Activated CD8-positive, alpha-beta memory T cell treated with anti-CD3 and anti-CD28 coated beads, Interleukin-2, amount 50 U/mL, for 48 hours (primary cell): ENCODE measurements at regions not wholly inside any gene's neighbourhood (a gene's known extent, or its start where the extent isn't known, plus 50 kb on each side); places are given as distances from the start of the nearest gene placed in this dataset.
"Not testable (repeated sequence)": the region's sequence is repeated elsewhere in the genome, so short reads cannot be mapped to it uniquely, and the experiment has no call there.

Experiments
- DNase-seq: peaks from one replicate; pipeline ENCODE4 v3.0.0-alpha.2; 2020

- DNase-seq = no peak
These were observed 556.1 kb downstream of the RWDD3 start for GRCh38 chr1:95790136-95790535.

DNA sequence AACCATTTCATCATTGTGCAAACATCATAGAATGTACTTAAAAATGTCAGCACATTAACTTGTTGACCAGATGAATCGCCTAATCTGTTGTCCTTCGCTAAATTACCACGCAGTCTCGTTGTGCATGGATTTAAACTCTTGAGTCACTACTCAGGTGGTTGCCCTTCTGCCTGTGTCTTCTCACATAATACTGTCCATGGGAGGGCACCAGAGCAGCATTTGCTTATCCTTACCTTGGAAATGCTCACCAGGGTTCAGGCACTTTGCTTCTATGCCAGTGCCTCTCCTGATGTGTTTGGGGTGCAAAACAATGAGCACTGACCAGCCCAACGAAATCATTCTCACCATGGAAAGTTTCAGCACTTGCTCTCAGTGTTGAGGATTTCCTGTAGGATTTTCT is 559.9 kb downstream of the RWDD3 start:
- DNase-seq = no peak

DNA sequence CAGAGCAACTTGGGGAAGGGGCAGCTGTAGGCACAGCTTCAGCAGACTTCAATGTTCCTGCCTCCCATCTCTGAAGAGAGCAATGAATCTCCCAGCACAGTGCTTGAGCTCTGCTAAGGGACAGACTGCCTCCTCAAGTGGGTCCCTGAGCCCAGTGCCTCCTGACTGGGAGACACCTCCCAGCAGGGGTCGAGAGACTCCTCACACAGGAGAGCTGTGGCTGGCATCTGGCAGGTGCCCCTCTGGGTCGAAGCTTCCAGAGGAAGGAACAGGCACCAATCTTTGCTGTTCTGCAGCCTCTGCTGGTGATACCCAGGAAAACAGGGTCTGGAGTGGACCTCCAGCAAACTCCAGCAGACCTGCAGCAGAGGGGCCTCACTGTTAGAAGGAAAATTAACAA is 563.8 kb downstream of the RWDD3 start:
- not testable (repeated sequence) for DNase-seq

- DNase-seq = no peak
These were observed 572.2 kb downstream of the RWDD3 start for GRCh38 chr1:95806171-95806570.

DNA sequence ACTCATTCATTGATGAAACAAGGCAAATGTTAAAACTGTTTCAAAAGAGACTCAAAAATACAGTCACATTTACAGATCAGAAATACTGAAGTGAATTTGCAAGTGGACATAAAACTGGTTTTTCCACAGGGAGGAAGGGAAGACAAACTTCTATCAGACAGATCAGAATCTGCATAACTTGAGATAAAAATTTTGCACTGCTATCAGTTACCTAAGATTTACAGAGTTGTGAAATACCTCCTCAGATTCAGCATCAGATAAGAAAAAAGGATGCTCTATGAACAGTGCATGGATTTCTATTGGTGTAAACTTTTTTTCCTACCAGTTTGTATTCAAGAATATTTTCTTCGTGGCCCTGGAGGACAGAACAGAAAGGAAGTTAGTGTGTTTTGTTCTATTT is 575.4 kb downstream of the RWDD3 start:
- no peak for DNase-seq

DNA sequence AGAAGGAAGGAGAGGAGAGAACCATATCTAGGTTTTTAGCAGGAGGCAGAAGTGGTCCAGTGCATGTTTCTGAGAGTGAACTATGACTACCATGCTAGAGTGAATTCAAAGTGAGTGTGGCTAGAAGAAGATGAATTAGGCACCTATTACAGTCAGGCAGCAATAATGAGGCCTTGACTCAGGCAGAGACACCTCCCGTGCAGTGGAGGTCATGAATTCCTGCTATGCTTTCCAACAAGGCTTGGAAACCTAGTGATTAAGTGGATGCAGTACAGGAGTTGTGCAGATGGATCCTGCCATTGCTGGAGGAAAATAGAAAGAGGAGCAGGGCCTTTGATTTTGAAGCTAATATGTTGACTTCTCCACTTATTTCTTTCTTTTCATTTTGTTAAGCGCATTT is 581.5 kb downstream of the RWDD3 start:
- no peak for DNase-seq

DNA sequence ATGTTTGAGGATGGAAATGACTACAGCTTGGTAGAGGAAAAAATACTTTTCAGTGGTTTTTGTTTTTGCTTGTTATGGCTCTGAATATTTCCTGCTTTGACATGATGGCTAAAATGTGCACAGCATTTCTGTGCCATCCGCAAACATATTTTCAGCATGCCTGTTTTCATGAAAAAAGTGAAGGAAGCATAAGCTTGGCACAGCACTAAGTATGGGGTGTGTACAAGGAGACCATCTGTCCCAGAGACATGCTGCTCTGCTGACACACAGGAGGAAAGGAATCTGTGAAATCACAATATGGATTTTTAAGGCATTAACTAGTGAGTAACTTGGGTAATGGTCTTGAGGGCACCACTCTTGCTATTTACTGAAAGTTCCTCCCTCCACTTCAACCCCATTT is 595.5 kb downstream of the RWDD3 start:
- no peak for DNase-seq

GRCh38 chr1:95832370-95832769 is 598.4 kb downstream of the RWDD3 start:
- no peak for DNase-seq

- DNase-seq = no peak
These were observed 615.4 kb downstream of the RWDD3 start for GRCh38 chr1:95849439-95849838.

- no peak for DNase-seq
These were observed 616.2 kb downstream of the RWDD3 start for GRCh38 chr1:95850165-95850649.

GRCh38 chr1:95850763-95851162 is 616.8 kb downstream of the RWDD3 start:
- DNase-seq = no peak

GRCh38 chr1:95852483-95853070 is 618.6 kb downstream of the RWDD3 start:
- no peak for DNase-seq

DNA sequence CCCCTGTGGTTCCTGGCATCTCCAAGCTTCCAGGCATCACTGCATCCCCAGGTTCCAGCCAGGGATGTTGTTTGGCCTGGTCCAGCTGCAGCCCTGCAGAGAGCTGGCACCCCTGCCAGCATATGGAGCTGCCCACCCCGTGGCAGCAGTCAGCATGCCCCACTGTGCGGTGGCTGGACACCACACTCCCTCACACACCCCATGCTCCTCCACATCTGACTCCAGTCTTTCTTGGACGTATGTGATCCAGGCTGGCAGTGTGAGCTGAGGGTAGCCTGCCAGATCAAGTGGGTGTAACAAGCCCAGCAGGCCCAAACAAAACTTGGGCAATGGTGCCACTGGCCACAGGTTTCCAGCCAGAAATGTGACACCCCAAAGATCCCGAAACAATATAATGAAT is 620.4 kb downstream of the RWDD3 start:
- DNase-seq = no peak

DNA sequence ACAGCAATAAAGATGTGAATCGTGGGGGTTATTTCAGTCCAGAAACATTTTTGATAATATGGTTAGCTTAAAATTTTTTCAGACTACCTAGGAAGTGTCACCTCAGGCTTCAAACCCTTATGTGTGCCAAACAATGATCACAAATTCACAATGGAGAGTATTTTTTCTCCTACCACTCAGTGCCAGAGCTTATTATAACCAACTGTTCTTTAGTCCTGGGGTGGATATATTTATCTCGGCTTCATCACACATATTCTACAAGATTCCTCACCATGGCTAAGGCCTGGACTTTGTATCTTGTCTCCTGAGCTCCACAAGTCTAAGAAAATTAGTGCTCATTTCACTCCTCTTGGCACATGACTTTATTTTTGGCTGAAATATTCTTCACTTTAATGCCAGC is 629.1 kb downstream of the RWDD3 start:
- DNase-seq = no peak

GRCh38 chr1:95865769-95866168 is 631.8 kb downstream of the RWDD3 start:
- no peak for DNase-seq

DNA sequence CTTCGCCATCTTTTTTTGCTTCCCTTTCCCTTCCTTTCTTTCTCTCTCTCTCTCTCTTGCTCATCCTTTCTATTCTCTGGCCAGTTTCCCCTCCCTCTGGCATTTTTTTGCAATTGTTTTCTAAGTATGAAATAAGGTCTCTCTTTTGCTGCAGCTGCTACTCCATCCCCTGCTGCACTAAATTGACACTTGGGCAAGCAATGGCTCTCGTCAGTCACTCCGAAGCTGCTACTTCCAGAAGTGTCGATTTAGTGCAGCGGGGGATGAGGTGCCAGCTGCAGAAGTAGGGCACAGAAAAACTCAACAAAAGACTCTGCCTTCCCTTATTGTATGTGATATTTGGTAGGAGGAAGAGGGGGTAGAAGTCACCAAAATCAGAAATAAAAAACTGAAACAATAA is 642.3 kb downstream of the RWDD3 start:
- DNase-seq = no peak

DNA sequence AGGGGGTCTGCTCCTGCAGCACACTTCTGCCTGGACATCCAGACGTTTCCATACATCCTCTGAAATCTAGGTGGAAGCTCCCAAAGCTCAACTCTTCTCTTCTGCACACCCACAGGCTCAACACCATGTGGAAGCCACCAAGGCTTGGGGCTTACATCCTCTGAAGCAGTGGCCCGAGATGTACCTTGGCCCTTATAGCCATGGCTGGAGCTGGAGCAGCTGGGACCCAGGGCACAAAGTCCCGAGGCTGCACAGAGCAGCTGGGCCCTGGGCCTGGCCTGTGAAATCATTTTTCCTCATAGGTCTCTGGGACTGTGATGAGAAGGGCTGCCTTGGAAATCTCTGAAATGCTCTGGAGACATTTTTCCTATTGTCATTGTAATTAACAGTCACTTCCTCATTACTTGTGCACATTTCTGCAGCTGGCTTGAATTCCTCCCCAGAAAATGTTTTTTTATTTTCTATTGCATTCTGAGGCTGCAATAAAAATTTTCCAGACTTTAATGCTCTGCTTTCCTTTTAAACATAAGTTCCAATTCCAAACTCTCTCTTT is 645.6 kb downstream of the RWDD3 start:
- DNase-seq = no peak

DNA sequence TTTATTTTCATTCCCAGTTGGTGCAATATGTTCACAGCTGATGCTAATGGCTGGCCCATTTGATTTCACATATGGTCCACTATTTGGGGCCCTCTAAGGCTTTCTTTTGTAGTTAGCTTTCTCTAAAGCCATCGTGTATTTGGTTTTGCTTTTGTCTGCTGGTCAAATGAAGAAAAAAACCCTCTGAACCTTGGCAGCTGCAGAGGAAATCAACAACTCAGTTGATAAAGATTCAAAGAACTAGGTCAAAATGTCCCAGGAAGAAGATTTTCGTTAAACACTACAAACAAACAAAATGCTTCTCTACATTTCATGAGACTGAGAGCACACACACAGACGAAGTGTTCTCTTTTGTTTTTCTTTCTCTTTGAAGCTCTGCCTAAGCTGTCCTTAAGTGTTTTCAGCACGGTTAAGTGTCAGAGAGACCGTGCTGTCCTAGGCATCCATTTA is 655.0 kb downstream of the RWDD3 start:
- DNase-seq = no peak

GRCh38 chr1:95889400-95889799 is 655.4 kb downstream of the RWDD3 start:
- DNase-seq = no peak

GRCh38 chr1:95893921-95894320 is 659.9 kb downstream of the RWDD3 start:
- no peak for DNase-seq

GRCh38 chr1:95903060-95903459 is 669.0 kb downstream of the RWDD3 start:
- no peak for DNase-seq

DNA sequence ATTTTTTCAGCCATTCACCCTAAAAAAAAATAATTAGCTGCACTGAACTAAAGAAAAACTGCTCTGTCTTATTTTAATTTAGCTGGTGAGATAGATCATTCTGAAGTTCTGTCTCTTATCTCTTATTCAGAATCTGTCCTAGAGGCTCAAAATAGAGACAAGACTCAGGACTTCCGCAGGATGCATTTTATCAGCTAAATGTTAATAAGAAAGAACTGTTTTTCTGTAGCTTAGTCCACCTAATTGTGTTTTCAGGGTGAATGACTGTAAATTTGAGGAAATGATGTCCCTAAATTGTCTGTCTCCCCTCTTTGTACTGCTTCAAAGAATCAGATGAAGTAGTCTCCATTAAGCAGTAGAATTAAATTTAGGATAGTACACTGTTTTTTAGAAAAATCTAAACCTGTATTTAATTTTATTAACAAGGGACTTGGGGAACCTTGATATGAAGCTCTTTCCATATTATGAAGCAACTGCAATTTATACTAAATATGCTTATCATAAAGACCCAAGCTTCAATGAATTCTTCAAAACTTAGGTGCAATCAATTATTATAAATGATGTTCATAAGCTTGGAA is 671.9 kb downstream of the RWDD3 start:
- DNase-seq = no peak

DNA sequence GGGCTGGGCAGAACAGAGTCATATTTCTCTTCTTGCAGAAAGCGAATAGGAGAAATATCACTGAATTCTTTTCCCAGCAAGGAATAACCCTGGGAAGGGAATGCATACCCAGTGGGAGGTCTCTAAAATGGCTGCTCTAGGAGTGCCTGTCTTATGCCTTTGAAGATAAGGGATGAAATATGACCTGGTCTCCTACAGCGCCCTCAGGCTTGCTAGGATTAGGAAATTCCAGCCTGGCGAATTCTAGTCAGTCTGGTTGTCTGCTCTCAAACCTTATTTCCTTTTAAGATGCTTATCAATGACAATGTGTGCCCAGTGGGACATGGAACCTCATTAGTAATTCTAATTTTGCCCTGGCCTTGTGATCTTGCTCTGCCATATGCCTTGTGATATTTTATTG is 677.7 kb downstream of the RWDD3 start:
- DNase-seq = not testable (repeated sequence)

DNA sequence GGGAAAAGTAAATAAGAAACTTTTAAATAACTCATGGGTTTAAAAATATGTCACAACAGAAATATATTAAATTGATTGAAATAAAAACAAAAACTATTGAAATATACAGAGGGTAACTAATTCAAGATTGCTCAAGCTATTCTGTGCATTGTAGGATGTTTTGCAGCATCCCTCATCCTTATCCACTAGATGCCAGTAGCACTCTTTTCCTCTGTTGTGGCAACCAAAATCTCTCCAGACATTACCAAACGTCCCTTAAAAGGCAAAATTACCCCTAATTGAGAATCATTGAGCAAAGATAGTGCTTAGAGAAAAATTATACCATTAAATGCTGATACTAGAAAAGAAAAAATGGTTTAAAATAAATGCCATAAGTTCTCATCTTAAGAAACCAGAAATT is 682.6 kb downstream of the RWDD3 start:
- DNase-seq = no peak

DNA sequence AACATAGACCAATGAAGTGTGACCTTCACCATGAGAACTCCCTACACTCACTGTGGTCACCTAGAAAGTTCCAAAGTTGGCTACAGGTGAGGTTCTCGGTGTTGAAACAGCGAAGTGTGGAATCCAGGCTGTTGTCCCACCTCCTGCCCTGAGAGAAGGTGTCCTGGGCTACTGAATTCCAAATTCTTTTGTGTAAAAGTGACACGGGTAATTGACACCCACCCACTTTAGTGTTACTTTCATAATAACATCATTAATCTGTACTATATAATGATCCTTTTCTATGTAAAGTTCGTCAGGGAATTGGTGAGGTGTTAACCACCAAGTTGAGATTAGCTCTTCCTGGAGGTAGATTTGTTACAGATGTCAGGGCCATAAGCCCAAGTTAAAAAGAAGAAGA is 690.7 kb downstream of the RWDD3 start:
- no peak for DNase-seq
